ENCODE measurements at regions not wholly inside any gene's neighbourhood (a gene's known extent, or its start where the extent isn't known, plus 50 kb on each side); places are given as distances from the start of the nearest gene placed in this dataset.

- H3K4me3 ChIP-seq, result no peak overlapping the region
- no peak for DNase-seq
- POLR2A ChIA-PET (ENCODE audit: unreplicated experiment), result no interaction called here
- intact Hi-C loops (cut with micrococcal nuclease; ENCODE audit: unreplicated experiment), result no loop called here
- H3K36me3 ChIP-seq (ENCODE audit: low read depth), result no peaks in the 10 kb centered on the region
- H3K27me3 ChIP-seq (ENCODE audit: insufficient read depth, low read depth), result peaks cover 84% of the 10 kb centered on the region
- no peaks in the 10 kb centered on the region for H3K4me1 ChIP-seq (replicated peaks; ENCODE audit: insufficient read depth)
- H3K79me2 ChIP-seq (ENCODE audit: low read depth), result no peaks in the 10 kb centered on the region
- CTCF ChIA-PET, result no interaction called here
- no peak overlapping the region for H3K27ac ChIP-seq
- no peaks in the 10 kb centered on the region for H3K9me3 ChIP-seq (ENCODE audit: insufficient read depth, low read depth)
- H3K9me2 ChIP-seq (ENCODE audit: insufficient read depth), result no peaks in the 10 kb centered on the region
- no peak overlapping the region for H2AFZ ChIP-seq
- no peaks in the 10 kb centered on the region for H4K20me1 ChIP-seq (ENCODE audit: insufficient read depth)
- H3F3A ChIP-seq (ENCODE audit: insufficient read depth, low read depth), result no peaks in the 10 kb centered on the region
- BruUV-seq (replicated peaks), result no TSS peak
- H3K4me2 ChIP-seq, result no peak overlapping the region
- TF ChIP-seq CTCF (conservative IDR thresholded peaks at IDR 0.05) (no peak), EZH2 (IDR thresholded peaks at IDR 0.05; ENCODE audit: low read depth) (no peak)
Measured at GRCh38 chr11:134486704-134487103, 74.7 kb upstream of the B3GAT1 start.

- H3K27ac ChIP-seq, result no peak overlapping the region
- no peaks in the 10 kb centered on the region for H4K20me1 ChIP-seq (ENCODE audit: insufficient read depth)
- BruUV-seq (replicated peaks), result no TSS peak
- no peaks in the 10 kb centered on the region for H3K79me2 ChIP-seq (ENCODE audit: low read depth)
- no peaks in the 10 kb centered on the region for H3K36me3 ChIP-seq (ENCODE audit: low read depth)
- no peak overlapping the region for H3K4me2 ChIP-seq
- ChIA-PET CTCF (no interaction called here), POLR2A (ENCODE audit: unreplicated experiment) (no interaction called here)
- no peaks in the 10 kb centered on the region for H3K4me1 ChIP-seq (replicated peaks; ENCODE audit: insufficient read depth)
- H3K27me3 ChIP-seq (ENCODE audit: insufficient read depth, low read depth), result peaks cover 90% of the 10 kb centered on the region
- intact Hi-C loops (cut with micrococcal nuclease; ENCODE audit: unreplicated experiment), result no loop called here
- TF ChIP-seq CTCF (conservative IDR thresholded peaks at IDR 0.05) (no peak), EZH2 (IDR thresholded peaks at IDR 0.05; ENCODE audit: low read depth) (no peak)
- no peaks in the 10 kb centered on the region for H3F3A ChIP-seq (ENCODE audit: insufficient read depth, low read depth)
- DNase-seq, result no peak
- no peak overlapping the region for H2AFZ ChIP-seq
- H3K9me3 ChIP-seq (ENCODE audit: insufficient read depth, low read depth), result no peaks in the 10 kb centered on the region
- no peaks in the 10 kb centered on the region for H3K9me2 ChIP-seq (ENCODE audit: insufficient read depth)
- no peak overlapping the region for H3K4me3 ChIP-seq
Measured at GRCh38 chr11:134486106-134486505, 74.1 kb upstream of the B3GAT1 start.

- no TSS peak for BruUV-seq (replicated peaks)
- TF ChIP-seq CTCF (conservative IDR thresholded peaks at IDR 0.05) (no peak), EZH2 (IDR thresholded peaks at IDR 0.05; ENCODE audit: low read depth) (no peak)
- no peak overlapping the region for H3K4me3 ChIP-seq
- H3F3A ChIP-seq (ENCODE audit: insufficient read depth, low read depth), result no peaks in the 10 kb centered on the region
- H4K20me1 ChIP-seq (ENCODE audit: insufficient read depth), result no peaks in the 10 kb centered on the region
- no peak overlapping the region for H3K27ac ChIP-seq
- no peaks in the 10 kb centered on the region for H3K36me3 ChIP-seq (ENCODE audit: low read depth)
- H2AFZ ChIP-seq, result no peak overlapping the region
- CTCF ChIA-PET, result no interaction called here
- no peak overlapping the region for H3K4me2 ChIP-seq
- H3K4me1 ChIP-seq (replicated peaks; ENCODE audit: insufficient read depth), result no peaks in the 10 kb centered on the region
- H3K9me3 ChIP-seq (ENCODE audit: insufficient read depth, low read depth), result no peaks in the 10 kb centered on the region
- DNase-seq, result no peak
- H3K9me2 ChIP-seq (ENCODE audit: insufficient read depth), result no peaks in the 10 kb centered on the region
- peaks cover 96% of the 10 kb centered on the region for H3K27me3 ChIP-seq (ENCODE audit: insufficient read depth, low read depth)
- H3K79me2 ChIP-seq (ENCODE audit: low read depth), result no peaks in the 10 kb centered on the region
- intact Hi-C loops (cut with micrococcal nuclease; ENCODE audit: unreplicated experiment), result no loop called here
- POLR2A ChIA-PET (ENCODE audit: unreplicated experiment), result no interaction called here
Measured at GRCh38 chr11:134485316-134485715, 73.3 kb upstream of the B3GAT1 start.
